Naive thymus-derived CD8-positive, alpha-beta T cell (primary cell): ENCODE measurements at regions not wholly inside any gene's neighbourhood (a gene's known extent, or its start where the extent isn't known, plus 50 kb on each side); places are given as distances from the start of the nearest gene placed in this dataset.

Experiments used
- ATAC-seq, 2 donors: fragments of 150-1000 bp; cut with Tn5 transposase in 1 of 2; sonication (Bioruptor Pico), chemical (Tn5 transposase) in 1 of 2; 1 replicate in 1 of 2; 2 replicates in 1 of 2; pipeline ENCODE4 v1.10.0; 2021; ENCODE audit warnings: mild to moderate bottlenecking in 2 of 2, moderate library complexity in 2 of 2
- POLR2A ChIA-PET: fragments of 350-600 bp; sonication (Branson Sonifier 250); formaldehyde crosslinking; loops from one replicate; lab custom pipeline; 2021; ENCODE audit warnings: antibody characterized with exemption; lab: Charles Lee
- DNase-seq, 10 donors: peaks; one replicate each; pipeline versions ENCODE4 v3.0.0 to v3.0.0-alpha.2; 2020 to 2022
- H3K27ac Mint-ChIP-seq, 10 donors: one replicate each; pipeline ENCODE4 v1.8.0; 2020 to 2022; ENCODE audit warnings: mild to moderate bottlenecking in 10 of 10, mixed read lengths in 10 of 10, moderate library complexity in 4 of 10, inconsistent platforms in 1 of 10
- H3K27me3 Mint-ChIP-seq, 5 donors: one replicate each; pipeline ENCODE4 v1.8.0; 2021 to 2022; ENCODE audit warnings: mixed read lengths in 5 of 5
- H3K36me3 Mint-ChIP-seq, 3 donors: one replicate each; pipeline ENCODE4 v1.8.0; 2020 to 2022; ENCODE audit warnings: mixed read lengths in 3 of 3, mild to moderate bottlenecking in 2 of 3, inconsistent platforms in 1 of 3
- H3K4me1 Mint-ChIP-seq, 4 donors: one replicate each; pipeline ENCODE4 v1.8.0; 2021 to 2022; ENCODE audit warnings: mixed read lengths in 4 of 4
- H3K4me3 Mint-ChIP-seq, 10 donors: one replicate each; pipeline ENCODE4 v1.8.0; 2020 to 2022; ENCODE audit warnings: mild to moderate bottlenecking in 10 of 10, mixed read lengths in 10 of 10, moderate library complexity in 6 of 10, inconsistent platforms in 1 of 10
- H3K9me3 Mint-ChIP-seq, 9 donors: one replicate each; pipeline ENCODE4 v1.8.0; 2020 to 2022; ENCODE audit warnings: mixed read lengths in 9 of 9, mild to moderate bottlenecking in 3 of 9, inconsistent platforms in 1 of 9, moderate library complexity in 1 of 9

DNA sequence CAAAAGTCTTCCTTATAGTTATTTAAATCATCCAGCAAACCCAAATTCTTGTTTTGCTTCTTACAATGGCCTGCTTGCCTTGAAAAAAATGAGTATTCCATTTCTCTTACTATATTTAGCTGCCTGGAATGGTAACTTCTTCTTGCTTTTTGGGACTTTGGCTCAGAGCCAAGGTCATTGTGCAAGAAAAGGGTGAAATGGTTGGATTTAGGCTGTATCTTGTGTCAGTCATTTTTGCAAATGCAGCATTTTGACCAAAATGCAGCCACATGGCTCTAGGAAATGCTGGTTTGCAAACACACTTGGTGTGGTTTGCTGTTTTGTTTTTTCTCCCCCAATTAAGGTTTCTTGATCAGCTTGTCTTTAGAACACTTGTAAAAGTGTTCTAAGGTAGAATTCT lies 133.3 kb upstream of the ELL2 start:
- Mint-ChIP-seq H3K9me3 (no peaks in the 10 kb centered on the region), H3K36me3 (no peaks in the 10 kb centered on the region), H3K27ac (no peak overlapping the region), H3K4me1 (no peaks in the 10 kb centered on the region), H3K4me3 (no peak overlapping the region), H3K27me3 (no peaks in the 10 kb centered on the region)
- DNase-seq (no peak), ATAC-seq (no peak)
- POLR2A ChIA-PET: no interaction called here

DNA sequence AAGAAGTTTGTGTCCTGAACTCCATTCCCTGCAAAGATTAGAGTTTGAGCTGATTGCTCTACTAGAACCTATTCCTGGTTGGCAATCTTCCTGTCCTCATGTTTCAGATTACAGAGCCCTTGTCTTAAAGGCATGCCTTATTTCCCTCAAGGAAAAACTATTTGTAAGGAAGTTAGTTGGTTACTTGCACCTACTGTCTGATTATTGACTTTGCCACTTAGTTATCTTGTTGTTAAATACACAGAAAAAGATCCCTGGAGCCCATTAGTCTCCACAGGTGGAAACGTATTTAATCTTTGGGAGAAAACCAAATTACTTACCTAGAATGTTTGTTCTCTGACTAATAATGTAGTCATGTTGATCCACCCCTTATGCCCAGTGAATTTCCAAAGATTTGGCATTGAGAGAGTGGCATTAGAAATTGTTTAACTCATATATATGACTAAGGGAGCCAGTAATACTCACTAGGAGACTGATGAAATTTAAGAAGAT lies 132.3 kb upstream of the ELL2 start:
- no peaks in the 10 kb centered on the region for H3K4me1 Mint-ChIP-seq
- ATAC-seq (no peak), DNase-seq (no peak)
- POLR2A ChIA-PET: no interaction called here
- H3K36me3 Mint-ChIP-seq: no peaks in the 10 kb centered on the region
- no peak overlapping the region for H3K27ac Mint-ChIP-seq
- no peaks in the 10 kb centered on the region for H3K27me3 Mint-ChIP-seq
- H3K9me3 Mint-ChIP-seq: no peaks in the 10 kb centered on the region
- no peak overlapping the region for H3K4me3 Mint-ChIP-seq

DNA sequence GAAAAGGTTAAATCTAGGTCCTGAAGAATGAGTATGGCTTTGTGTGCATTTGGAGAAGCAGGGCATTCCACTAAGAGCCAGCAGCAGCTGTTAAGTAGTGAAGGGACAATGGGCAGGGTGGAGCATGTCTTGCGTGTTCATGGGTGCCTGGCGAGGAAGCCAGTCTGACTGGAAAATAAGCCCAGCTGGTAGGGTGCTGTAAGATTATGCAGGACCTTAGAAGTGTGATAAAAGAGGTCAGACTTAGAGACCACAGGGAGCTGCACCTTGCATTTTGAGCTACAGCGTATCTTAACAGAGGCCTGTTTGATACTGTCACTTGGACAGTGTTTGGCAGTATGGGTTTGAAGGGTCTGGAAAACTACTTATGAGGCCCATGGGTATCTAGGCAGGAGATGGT lies 131.7 kb upstream of the ELL2 start:
- no peak for DNase-seq
- Mint-ChIP-seq H3K27me3 (peaks cover 0 to 2% (median 0%) of the 10 kb centered on the region in 5 donors), H3K4me1 (no peaks in the 10 kb centered on the region), H3K9me3 (no peaks in the 10 kb centered on the region), H3K27ac (no peak overlapping the region), H3K36me3 (no peaks in the 10 kb centered on the region), H3K4me3 (no peak overlapping the region)
- no peak for ATAC-seq
- POLR2A ChIA-PET: no interaction called here

GRCh38 chr5:96091874-96092273 lies 130.2 kb upstream of the ELL2 start:
- H3K27me3 Mint-ChIP-seq: peaks cover 0 to 9% (median 2%) of the 10 kb centered on the region in 5 donors

GRCh38 chr5:96090215-96090614 lies 128.6 kb upstream of the ELL2 start:
- no peak for DNase-seq
- Mint-ChIP-seq H3K9me3 (no peaks in the 10 kb centered on the region), H3K4me1 (no peaks in the 10 kb centered on the region), H3K4me3 (no peak overlapping the region), H3K27me3 (peaks cover 0 to 9% (median 2%) of the 10 kb centered on the region in 5 donors), H3K36me3 (no peaks in the 10 kb centered on the region), H3K27ac (no peak overlapping the region)
- POLR2A ChIA-PET: no interaction called here
- ATAC-seq: no peak

More at GRCh38 chr5:96091874-96092273, 130.2 kb upstream of the ELL2 start:
- Mint-ChIP-seq H3K36me3 (no peaks in the 10 kb centered on the region), H3K27ac (no peak overlapping the region), H3K9me3 (no peaks in the 10 kb centered on the region), H3K4me3 (no peak overlapping the region), H3K4me1 (no peaks in the 10 kb centered on the region)
- POLR2A ChIA-PET: no interaction called here
- ATAC-seq (no peak), DNase-seq (no peak)

- no peaks in the 10 kb centered on the region for H3K4me1 Mint-ChIP-seq
- POLR2A ChIA-PET: no interaction called here
- ATAC-seq: no peak
- H3K4me3 Mint-ChIP-seq: no peak overlapping the region
- DNase-seq: no peak
- H3K27me3 Mint-ChIP-seq: peaks cover 5 to 18% (median 11%) of the 10 kb centered on the region in 5 donors
- no peak overlapping the region for H3K27ac Mint-ChIP-seq
- no peaks in the 10 kb centered on the region for H3K36me3 Mint-ChIP-seq
- H3K9me3 Mint-ChIP-seq: no peaks in the 10 kb centered on the region
Measured at GRCh38 chr5:96088706-96089498, 127.3 kb upstream of the ELL2 start.

DNA sequence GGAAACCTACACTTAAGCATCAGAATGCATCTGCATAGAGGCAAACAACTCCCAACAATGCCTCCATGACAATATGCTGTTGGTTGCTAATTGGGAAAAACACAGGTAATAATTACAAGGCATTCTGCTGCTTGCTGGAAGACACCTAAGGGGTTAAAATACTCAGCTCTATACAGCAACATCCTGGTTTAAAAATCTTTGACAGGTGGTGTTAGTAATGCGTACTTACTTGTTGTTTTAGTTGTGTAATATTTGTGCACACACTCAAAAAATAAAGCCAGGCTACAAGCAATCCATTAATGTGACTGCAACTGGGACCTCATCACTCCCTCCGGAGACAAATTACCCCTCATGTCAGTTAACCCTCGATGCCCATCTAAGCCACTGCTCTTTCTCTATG lies 126.3 kb upstream of the ELL2 start:
- no peak for DNase-seq
- no peaks in the 10 kb centered on the region for H3K9me3 Mint-ChIP-seq
- H3K27me3 Mint-ChIP-seq: peaks cover 5 to 28% (median 11%) of the 10 kb centered on the region in 5 donors
- H3K36me3 Mint-ChIP-seq: no peaks in the 10 kb centered on the region
- POLR2A ChIA-PET: no interaction called here
- H3K4me3 Mint-ChIP-seq: no peak overlapping the region
- H3K4me1 Mint-ChIP-seq: no peaks in the 10 kb centered on the region
- ATAC-seq: no peak
- H3K27ac Mint-ChIP-seq: no peak overlapping the region

DNA sequence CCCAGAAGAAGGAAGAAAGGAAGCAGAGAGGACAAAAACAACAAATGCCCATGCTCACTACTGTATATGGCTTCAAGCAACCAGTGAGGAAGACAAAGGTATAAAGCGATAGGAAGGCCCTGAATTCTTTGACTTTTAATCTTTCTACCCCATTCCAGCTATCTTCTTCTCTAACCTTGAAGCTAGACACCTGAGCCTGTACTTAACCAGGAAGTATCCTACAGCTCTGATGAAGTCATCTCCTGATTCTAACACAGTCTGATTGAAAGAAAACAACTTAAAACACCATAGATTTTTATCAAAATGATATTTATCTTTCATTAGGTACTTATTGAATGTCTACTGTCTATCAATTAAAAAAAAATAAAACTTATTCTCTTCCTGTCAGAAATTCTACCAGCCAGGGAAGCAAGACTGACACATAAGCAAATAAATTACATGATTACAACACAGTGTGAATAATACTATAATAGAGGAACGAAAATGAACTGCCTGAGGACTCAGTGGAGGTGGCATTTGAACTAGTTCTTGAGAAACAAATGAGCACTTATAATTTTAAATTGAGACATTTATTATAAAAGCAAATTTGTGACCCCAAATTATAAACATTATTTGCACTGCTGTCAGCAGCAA lies 123.3 kb upstream of the ELL2 start:
- ATAC-seq (no peak), DNase-seq (no peak)
- POLR2A ChIA-PET: no interaction called here
- Mint-ChIP-seq H3K27me3 (peaks cover 5 to 45% (median 14%) of the 10 kb centered on the region in 5 donors), H3K9me3 (no peaks in the 10 kb centered on the region), H3K4me1 (no peaks in the 10 kb centered on the region), H3K4me3 (no peak overlapping the region), H3K36me3 (no peaks in the 10 kb centered on the region), H3K27ac (no peak overlapping the region)

- Mint-ChIP-seq H3K9me3 (no peaks in the 10 kb centered on the region), H3K27me3 (peaks cover 5 to 45% (median 13%) of the 10 kb centered on the region in 5 donors), H3K36me3 (no peaks in the 10 kb centered on the region), H3K27ac (no peak overlapping the region), H3K4me3 (no peak overlapping the region), H3K4me1 (no peaks in the 10 kb centered on the region)
- DNase-seq (no peak), ATAC-seq (no peak)
- POLR2A ChIA-PET: no interaction called here
Measured at GRCh38 chr5:96083361-96083881, 121.8 kb upstream of the ELL2 start.

DNA sequence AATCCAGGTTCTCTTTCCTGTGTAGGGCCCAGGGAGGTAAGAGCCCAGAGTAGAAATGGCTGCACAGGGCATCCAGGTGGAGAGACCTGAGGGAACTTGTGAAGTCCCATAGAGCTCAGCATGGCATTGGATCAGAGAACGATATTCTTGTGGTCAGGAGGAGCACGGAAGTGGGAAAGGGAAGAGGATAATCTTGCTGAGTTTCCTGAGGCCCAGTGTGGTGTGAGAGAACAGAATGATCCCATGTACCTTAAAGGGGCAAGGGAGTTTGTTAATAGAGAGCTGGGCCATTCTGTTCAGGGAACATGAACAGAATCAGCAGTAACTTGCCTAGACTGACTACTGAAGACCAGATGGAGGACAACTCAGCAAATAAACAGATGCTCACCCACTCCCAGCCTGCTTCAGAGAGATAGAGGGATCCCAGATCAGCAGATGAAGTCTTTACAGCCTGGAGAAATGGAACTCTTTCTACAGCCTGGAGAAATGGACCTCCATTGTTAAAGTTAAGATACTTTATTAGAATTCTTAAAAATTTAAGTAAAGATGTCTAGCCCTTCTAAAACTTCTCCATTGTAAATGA lies 119.7 kb upstream of the ELL2 start:
- Mint-ChIP-seq H3K36me3 (no peaks in the 10 kb centered on the region), H3K27ac (no peak overlapping the region), H3K4me3 (no peak overlapping the region), H3K4me1 (no peaks in the 10 kb centered on the region), H3K27me3 (peaks cover 5 to 36% (median 13%) of the 10 kb centered on the region in 5 donors), H3K9me3 (no peaks in the 10 kb centered on the region)
- no peak for DNase-seq
- no peak for ATAC-seq
- POLR2A ChIA-PET: no interaction called here

DNA sequence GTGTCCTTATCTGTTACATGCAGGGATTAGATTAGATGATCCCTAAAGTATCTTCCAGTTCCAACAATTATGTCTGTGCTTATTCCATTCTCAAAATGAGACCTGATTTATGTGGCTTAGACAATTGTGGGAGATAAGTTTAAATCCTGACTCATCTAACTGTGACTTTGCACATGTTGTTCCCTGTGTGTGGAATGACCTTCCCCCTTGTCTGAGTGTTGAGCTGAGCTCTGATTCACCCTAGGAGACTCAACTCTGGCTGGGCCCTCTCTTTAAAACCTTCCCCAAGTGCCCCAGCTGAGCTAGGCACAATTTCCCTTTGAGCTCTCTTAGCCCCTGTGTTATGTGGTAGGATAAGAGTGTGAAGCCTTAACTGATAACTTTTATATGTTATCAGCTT lies 118.9 kb upstream of the ELL2 start:
- no peaks in the 10 kb centered on the region for H3K36me3 Mint-ChIP-seq
- H3K4me3 Mint-ChIP-seq: no peak overlapping the region
- no peak overlapping the region for H3K27ac Mint-ChIP-seq
- peaks cover 5 to 36% (median 13%) of the 10 kb centered on the region in 5 donors for H3K27me3 Mint-ChIP-seq
- no peak for ATAC-seq
- DNase-seq: no peak
- no peaks in the 10 kb centered on the region for H3K4me1 Mint-ChIP-seq
- H3K9me3 Mint-ChIP-seq: no peaks in the 10 kb centered on the region
- POLR2A ChIA-PET: no interaction called here

GRCh38 chr5:96079962-96080361 lies 118.3 kb upstream of the ELL2 start:
- Mint-ChIP-seq H3K36me3 (no peaks in the 10 kb centered on the region), H3K4me1 (no peaks in the 10 kb centered on the region), H3K9me3 (no peaks in the 10 kb centered on the region), H3K27me3 (peaks cover 4 to 36% (median 13%) of the 10 kb centered on the region in 5 donors), H3K4me3 (no peak overlapping the region), H3K27ac (no peak overlapping the region)
- ATAC-seq: no peak
- POLR2A ChIA-PET: no interaction called here
- no peak for DNase-seq

- H3K4me3 Mint-ChIP-seq: no peak overlapping the region
- ATAC-seq (no peak), DNase-seq (no peak)
- H3K27me3 Mint-ChIP-seq: peaks cover 0 to 29% (median 4%) of the 10 kb centered on the region in 5 donors
- POLR2A ChIA-PET: no interaction called here
- H3K36me3 Mint-ChIP-seq: no peaks in the 10 kb centered on the region
- H3K27ac Mint-ChIP-seq: no peak overlapping the region
- no peaks in the 10 kb centered on the region for H3K9me3 Mint-ChIP-seq
- H3K4me1 Mint-ChIP-seq: no peaks in the 10 kb centered on the region
Measured at GRCh38 chr5:96079075-96079474, 117.4 kb upstream of the ELL2 start.
